GM12891 (cell line): ENCODE measurements at regions not wholly inside any gene's neighbourhood (a gene's known extent, or its start where the extent isn't known, plus 50 kb on each side); places are given as distances from the start of the nearest gene placed in this dataset.

Experiments used
- POLR2A ChIP-seq: IDR thresholded peaks from 2 replicates; pipeline ENCODE4 v1.6.1; 2011; ENCODE audit warnings: low read depth, low read length, control low read depth
- POLR2AphosphoS5 ChIP-seq: IDR thresholded peaks from 2 replicates; pipeline ENCODE4 v1.6.1; 2011; ENCODE audit warnings: low read depth, low read length, control low read depth
- SPI1 ChIP-seq: IDR thresholded peaks from 2 replicates; pipeline ENCODE4 v1.6.1; 2011; ENCODE audit warnings: low read depth, low read length, control low read depth
- TAF1 ChIP-seq: IDR thresholded peaks from 2 replicates; pipeline ENCODE4 v1.6.1; 2011; ENCODE audit warnings: low read depth, low read length, control low read depth

GRCh38 chr2:121907928-121908327 is 152.5 kb downstream of the TSN start:
- TF ChIP-seq POLR2A (no peak), TAF1 (no peak), POLR2AphosphoS5 (no peak), SPI1 (no peak)
